Erythroblast (primary cell): ENCODE measurements at regions not wholly inside any gene's neighbourhood (a gene's known extent, or its start where the extent isn't known, plus 50 kb on each side); places are given as distances from the start of the nearest gene placed in this dataset.

Experiments used
- DNase-seq, 2 experiments: peaks; one replicate each; lab custom pipeline; 2025; lab: John Stamatoyannopoulos, UW
- GATA1 ChIP-seq: IDR thresholded peaks from 2 replicates; pipeline ENCODE4 v1.6.1; 2011; ENCODE audit warnings: low read depth, mild to moderate bottlenecking, control low read depth, low read length, moderate library complexity
- POLR2A ChIP-seq: IDR thresholded peaks from 2 replicates; pipeline ENCODE4 v1.6.1; 2011; ENCODE audit warnings: mild to moderate bottlenecking, low read length

GRCh38 chr10:120683454-120683853 is 167.7 kb upstream of the WDR11 start:
- no peak for DNase-seq
- TF ChIP-seq POLR2A (no peak), GATA1 (no peak)

- TF ChIP-seq GATA1, result no peak
- no peak for TF ChIP-seq POLR2A
- no peak for DNase-seq
Measured at GRCh38 chr10:120684226-120684625, 166.9 kb upstream of the WDR11 start.

GRCh38 chr10:120685136-120685535 is 166.0 kb upstream of the WDR11 start:
- no peak for TF ChIP-seq POLR2A
- TF ChIP-seq GATA1, result no peak
- no peak for DNase-seq

DNA sequence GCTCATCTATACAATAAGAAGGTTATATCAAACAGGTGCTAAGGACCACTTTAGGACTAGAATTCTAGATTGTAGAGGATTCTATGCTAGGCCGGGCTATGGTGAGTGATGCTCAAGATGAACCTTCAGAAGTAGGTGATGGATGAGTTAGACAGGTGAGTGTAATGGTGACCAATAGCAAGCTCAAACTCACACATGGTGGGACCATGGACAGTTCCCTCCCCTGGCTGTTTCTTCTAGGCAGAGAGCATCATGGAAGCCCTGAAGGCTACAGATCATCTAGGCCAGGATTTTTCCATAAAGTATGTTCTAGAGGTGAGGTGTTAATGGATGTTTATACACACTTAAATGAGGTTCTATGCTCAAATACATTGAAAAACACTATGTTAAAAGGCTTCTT is 162.2 kb upstream of the WDR11 start:
- no peak for DNase-seq
- no peak for TF ChIP-seq GATA1
- TF ChIP-seq POLR2A, result no peak

DNA sequence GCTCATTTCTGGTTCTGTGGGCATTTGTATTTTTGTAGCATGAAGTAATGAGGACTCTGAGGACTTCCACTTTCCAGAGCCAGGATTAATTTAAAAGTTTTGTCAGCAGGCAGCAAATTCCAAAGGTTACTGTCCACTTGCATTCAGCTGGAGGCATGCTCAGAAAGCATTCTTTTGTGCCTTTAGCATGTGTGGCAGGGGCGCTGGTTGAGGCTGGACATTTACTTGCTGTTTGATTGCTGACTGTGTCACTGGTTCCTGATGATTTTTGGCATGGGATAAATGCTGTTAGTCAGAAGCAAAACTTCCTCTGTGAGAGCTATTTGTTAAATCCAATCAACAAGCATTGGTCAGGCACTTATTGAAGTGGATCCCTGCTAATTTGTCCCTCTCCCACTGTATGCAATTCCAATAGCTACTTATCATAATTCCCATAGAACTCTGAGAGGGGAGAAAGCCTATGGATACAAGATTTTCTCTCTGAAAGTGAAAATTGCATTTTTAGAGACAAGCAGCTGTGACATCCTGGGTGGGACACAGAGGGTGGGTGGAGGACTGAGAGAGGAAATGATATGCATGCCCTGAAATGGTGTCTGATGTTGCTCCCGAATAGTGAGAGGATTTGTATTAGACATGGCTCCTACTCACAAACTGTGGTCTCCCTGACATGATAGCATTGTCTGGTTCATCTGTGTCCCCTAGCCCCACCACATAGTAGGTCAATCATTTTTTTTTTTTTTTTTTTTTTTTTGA is 161.2 kb upstream of the WDR11 start:
- no peak for DNase-seq
- no peak for TF ChIP-seq POLR2A
- TF ChIP-seq GATA1, result no peak

GRCh38 chr10:120691625-120692024 is 159.5 kb upstream of the WDR11 start:
- DNase-seq, result no peak
- no peak for TF ChIP-seq GATA1
- TF ChIP-seq POLR2A, result no peak

DNA sequence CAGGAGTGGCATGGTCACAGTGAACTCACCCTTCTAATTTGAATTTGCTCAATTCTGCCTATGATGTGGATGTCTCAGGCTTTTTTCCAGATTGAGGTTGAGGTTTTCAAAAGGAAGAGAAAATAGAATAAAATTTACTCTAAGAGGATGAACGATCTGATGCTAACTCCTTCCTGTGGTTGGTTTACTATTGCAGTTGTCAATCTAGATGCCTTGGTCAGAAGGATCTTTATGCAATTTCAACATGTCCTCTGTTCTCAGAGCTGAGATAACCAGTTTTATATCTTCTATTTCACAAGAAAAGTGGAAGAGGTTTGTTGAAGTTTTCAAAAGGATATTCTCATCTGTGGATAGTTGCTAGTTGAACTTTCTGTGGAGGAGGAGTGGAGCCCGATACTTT is 150.7 kb upstream of the WDR11 start:
- no peak for TF ChIP-seq POLR2A
- TF ChIP-seq GATA1, result no peak
- DNase-seq, result no peak

GRCh38 chr10:120701381-120701780 is 149.8 kb upstream of the WDR11 start:
- TF ChIP-seq GATA1 (no peak), POLR2A (no peak)

DNA sequence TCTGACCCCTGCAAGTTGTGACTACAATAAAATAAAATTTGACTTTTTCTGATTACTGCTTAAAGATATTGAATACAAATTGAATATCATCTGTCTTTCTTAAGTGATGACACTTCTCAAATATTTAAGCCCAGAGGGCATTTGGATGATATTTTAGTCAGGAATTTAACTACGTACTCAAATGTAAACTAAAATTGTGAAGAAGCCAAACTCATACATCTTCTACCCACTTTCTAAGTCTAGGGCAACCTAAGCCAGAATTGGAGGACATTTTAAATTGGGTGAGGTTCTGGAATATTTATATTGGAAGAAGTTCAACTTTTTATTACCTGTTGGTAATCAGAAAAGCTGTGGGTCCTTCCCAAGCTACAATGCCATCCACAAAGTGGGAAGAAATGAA is 149.1 kb upstream of the WDR11 start:
- no peak for TF ChIP-seq GATA1
- no peak for TF ChIP-seq POLR2A

More at GRCh38 chr10:120701381-120701780, 149.8 kb upstream of the WDR11 start:
- DNase-seq, result no peak

DNA sequence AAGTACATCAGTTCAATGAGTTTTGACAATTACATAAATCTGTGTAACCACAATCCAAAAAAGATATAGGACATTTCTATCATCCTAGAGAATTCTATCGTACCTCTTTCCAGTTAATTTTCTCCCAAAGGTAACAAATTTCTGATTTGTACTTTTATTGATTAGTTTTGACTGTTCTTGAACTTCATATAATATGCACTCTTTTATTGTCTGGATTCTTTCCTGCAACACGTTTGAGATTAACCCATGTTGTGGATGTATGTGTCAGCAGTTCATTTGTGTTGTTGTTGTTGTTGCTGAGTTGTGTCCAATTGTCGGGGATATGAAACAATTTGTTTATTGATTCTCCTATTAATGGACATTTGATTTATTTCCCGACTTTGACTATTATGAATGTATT is 145.9 kb upstream of the WDR11 start:
- TF ChIP-seq GATA1 (no peak), POLR2A (no peak)
- DNase-seq, result no peak

More for the DNA sequence above, 149.1 kb upstream of the WDR11 start:
- no peak for DNase-seq

GRCh38 chr10:120710076-120710475 is 141.1 kb upstream of the WDR11 start:
- no peak for DNase-seq
- TF ChIP-seq POLR2A, result no peak
- TF ChIP-seq GATA1, result no peak

- TF ChIP-seq GATA1, result no peak
- TF ChIP-seq POLR2A, result no peak
- no peak for DNase-seq
Measured at GRCh38 chr10:120711860-120712259, 139.3 kb upstream of the WDR11 start.

GRCh38 chr10:120713573-120714205 is 137.5 kb upstream of the WDR11 start:
- no peak for DNase-seq
- no peak for TF ChIP-seq POLR2A
- no peak for TF ChIP-seq GATA1

DNA sequence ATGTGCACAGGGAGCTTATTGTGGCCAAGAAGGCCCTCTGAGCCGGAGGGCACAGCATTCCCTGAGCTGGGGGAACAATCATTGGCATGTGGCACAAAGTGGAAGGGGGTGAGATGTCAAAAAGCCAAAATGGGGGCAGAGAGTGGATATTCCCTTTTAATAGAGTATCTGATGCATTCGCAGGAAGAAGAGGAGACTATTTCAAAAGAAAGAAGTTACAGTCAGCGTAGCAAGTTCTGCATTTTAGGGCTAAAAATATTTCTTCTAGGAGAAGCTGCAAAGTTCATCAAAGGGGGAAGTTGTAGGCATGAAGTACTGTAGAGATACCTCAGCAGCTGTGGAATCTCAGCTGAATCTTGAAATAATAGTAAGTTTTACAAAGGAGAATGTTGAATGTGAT is 136.0 kb upstream of the WDR11 start:
- DNase-seq, result no peak
- TF ChIP-seq POLR2A (no peak), GATA1 (no peak)

GRCh38 chr10:120719333-120719732 is 131.8 kb upstream of the WDR11 start:
- TF ChIP-seq GATA1, result no peak
- TF ChIP-seq POLR2A, result no peak
- DNase-seq, result no peak

DNA sequence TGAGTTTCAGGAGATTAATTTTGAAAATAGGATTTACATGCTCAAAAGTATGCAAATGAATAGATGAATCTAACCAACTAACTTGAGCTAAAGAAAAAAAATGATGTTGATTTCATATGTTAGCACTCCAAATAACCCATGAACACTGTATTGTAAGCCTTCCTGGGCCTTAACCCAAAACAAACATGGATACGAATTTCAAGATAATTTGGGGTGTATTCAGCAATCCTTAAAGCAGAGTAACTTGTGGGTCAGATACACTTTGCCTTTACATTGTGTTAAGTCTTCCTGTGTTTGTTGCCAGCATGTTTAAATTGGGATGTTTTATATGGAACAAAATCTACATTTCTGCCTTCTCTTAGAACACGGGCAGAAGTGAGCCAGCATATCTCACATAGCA is 124.2 kb upstream of the WDR11 start:
- TF ChIP-seq POLR2A (no peak), GATA1 (no peak)
- no peak for DNase-seq

GRCh38 chr10:120729547-120729946 is 121.6 kb upstream of the WDR11 start:
- no peak for TF ChIP-seq GATA1
- no peak for TF ChIP-seq POLR2A
- DNase-seq, result no peak
